ENCODE measurements at regions not wholly inside any gene's neighbourhood (a gene's known extent, or its start where the extent isn't known, plus 50 kb on each side); places are given as distances from the start of the nearest gene placed in this dataset.

DNA sequence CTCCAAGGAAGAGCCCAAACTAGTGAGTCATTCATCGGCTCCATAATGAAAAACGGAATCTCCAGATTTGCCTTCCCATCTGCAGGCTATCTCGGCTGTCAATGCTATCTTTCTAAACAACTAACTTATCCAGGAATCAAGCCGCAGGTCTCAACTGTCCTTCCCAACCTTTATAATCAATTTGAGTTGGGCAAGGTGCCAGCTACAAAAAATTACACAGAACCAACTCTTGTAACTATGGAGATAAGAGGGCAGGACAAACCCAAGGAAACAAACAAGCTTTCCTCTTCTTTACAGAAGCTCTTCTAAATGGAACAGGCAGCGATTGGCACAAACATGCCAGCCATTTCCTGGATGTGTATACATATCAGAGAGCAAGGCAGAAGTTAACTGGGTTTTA lies 61.2 kb upstream of the RAI2 start:
- Histone ChIP-seq H3K9me3 (replicated peaks) (no peaks in the 10 kb centered on the region), H3K4me3 (no peak overlapping the region), H3K36me3 (no peaks in the 10 kb centered on the region), H3K27me3 (ENCODE audit: low read depth) (no peaks in the 10 kb centered on the region), H3K27ac (replicated peaks) (no peak overlapping the region), H3K4me1 (no peaks in the 10 kb centered on the region)
- TF ChIP-seq, protein P1, sequence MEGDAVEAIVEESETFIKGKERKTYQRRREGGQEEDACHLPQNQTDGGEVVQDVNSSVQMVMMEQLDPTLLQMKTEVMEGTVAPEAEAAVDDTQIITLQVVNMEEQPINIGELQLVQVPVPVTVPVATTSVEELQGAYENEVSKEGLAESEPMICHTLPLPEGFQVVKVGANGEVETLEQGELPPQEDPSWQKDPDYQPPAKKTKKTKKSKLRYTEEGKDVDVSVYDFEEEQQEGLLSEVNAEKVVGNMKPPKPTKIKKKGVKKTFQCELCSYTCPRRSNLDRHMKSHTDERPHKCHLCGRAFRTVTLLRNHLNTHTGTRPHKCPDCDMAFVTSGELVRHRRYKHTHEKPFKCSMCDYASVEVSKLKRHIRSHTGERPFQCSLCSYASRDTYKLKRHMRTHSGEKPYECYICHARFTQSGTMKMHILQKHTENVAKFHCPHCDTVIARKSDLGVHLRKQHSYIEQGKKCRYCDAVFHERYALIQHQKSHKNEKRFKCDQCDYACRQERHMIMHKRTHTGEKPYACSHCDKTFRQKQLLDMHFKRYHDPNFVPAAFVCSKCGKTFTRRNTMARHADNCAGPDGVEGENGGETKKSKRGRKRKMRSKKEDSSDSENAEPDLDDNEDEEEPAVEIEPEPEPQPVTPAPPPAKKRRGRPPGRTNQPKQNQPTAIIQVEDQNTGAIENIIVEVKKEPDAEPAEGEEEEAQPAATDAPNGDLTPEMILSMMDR (IDR thresholded peaks at IDR 0.05; ENCODE audit: borderline replicate concordance), result no peak
- intact Hi-C loops (cut with micrococcal nuclease), result no loop called here
- DNase-seq, result no peak

DNA sequence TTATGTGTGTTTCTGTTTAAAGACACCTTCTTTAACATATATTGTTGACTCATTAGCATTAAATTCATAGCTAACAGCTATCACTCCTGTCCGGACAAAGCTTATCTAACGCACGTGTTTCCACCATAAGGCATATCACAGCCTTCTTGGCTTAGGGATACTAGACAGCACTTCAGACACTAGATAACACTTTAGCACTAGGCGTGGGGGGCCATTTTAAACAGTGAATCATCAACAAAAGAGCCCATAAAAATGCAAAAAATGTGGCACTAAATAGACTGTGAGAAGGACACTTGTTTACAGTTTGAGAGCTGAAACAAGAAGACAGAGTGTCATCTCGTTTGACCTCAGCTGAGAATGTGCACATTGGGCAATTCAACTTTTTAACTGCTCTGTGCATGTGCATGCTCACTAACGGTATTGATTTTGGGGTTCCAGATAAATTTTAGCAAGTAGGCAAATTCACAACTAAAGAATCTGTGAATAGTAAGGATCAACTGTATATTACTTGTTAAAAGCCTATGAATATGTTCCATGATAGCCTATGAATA lies 58.9 kb upstream of the RAI2 start:
- Histone ChIP-seq H3K4me1 (no peaks in the 10 kb centered on the region), H3K4me3 (no peak overlapping the region), H3K27ac (replicated peaks) (no peak overlapping the region), H3K27me3 (ENCODE audit: low read depth) (no peaks in the 10 kb centered on the region), H3K36me3 (no peaks in the 10 kb centered on the region), H3K9me3 (replicated peaks) (no peaks in the 10 kb centered on the region)
- DNase-seq, result no peak
- TF ChIP-seq, protein P1 (IDR thresholded peaks at IDR 0.05; ENCODE audit: borderline replicate concordance), result no peak
- intact Hi-C loops (cut with micrococcal nuclease), result no loop called here

DNA sequence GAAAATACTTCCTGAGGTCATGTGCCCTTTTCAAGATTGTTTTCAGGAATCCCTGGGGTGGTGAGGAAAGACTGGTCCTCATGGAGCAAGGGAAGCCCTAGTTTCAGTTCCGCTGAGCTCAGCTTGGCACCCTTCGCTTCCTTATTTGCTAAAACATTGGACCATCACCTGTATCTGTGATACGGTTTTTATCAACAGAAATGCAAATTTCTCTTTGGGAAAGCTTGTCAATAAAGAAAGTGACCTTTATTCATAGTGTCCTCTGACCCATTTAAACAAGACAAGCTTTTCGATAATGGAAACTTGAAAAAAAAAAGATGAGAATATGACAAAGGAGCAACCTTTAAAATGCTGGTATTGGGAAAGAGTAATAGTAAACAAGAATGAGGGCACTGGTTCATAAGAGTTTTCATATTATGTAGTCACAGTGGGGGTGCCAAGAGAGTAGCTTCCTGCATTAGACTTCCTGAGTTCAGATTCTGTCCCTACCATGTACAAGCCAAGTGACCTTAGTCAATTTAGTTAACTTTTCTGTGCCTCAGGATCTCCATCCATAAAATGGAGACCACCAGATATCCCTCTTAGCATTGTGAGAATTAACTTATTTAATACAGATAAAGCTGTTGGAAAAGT lies 57.0 kb upstream of the RAI2 start:
- H3K27ac ChIP-seq (replicated peaks), result no peak overlapping the region
- no peaks in the 10 kb centered on the region for H3K4me1 ChIP-seq
- H3K36me3 ChIP-seq, result no peaks in the 10 kb centered on the region
- H3K27me3 ChIP-seq (ENCODE audit: low read depth), result no peaks in the 10 kb centered on the region
- TF ChIP-seq, protein P1 (IDR thresholded peaks at IDR 0.05; ENCODE audit: borderline replicate concordance), result no peak
- H3K9me3 ChIP-seq (replicated peaks), result no peaks in the 10 kb centered on the region
- no peak overlapping the region for H3K4me3 ChIP-seq
- intact Hi-C loops (cut with micrococcal nuclease), result no loop called here
- no peak for DNase-seq

DNA sequence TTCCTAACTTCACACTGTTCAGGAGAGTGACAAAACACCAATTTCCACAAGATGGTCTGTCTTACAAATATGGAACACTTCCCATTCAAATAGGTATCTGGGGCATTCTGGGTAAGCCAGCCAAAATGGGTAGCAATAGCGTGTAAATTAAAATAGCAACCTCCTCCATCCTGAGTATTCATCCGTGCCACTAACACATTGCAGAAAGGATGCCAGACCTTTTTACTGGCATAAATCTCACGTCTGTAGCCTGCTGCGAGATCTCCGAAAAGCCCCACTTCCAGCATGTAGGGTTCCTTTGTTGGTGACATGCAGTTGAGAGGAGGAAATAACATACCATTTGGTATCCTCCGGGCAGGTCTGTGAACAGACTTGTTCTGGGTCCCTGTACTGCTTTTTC lies 52.7 kb upstream of the RAI2 start:
- TF ChIP-seq, protein P1 (IDR thresholded peaks at IDR 0.05; ENCODE audit: borderline replicate concordance), result no peak
- Histone ChIP-seq H3K27ac (replicated peaks) (no peak overlapping the region), H3K4me1 (no peaks in the 10 kb centered on the region), H3K9me3 (replicated peaks) (no peaks in the 10 kb centered on the region), H3K4me3 (no peak overlapping the region), H3K36me3 (no peaks in the 10 kb centered on the region), H3K27me3 (ENCODE audit: low read depth) (no peaks in the 10 kb centered on the region)
- intact Hi-C loops (cut with micrococcal nuclease), result no loop called here
- no peak for DNase-seq
